Muscle of back (tissue), 3 donors: ENCODE measurements at regions not wholly inside any gene's neighbourhood (a gene's known extent, or its start where the extent isn't known, plus 50 kb on each side); places are given as distances from the start of the nearest gene placed in this dataset.

Experiments used
- DNase-seq, 3 donors: peaks; one replicate each; pipeline versions ENCODE4 v3.0.0 to v3.0.0-alpha.2; 2013

- DNase-seq: no peak
Observed at GRCh38 chr3:161555320-161555719, 58.7 kb downstream of the OTOL1 start.

GRCh38 chr3:161556533-161556932 is 59.9 kb downstream of the OTOL1 start:
- DNase-seq: no peak

GRCh38 chr3:161556941-161557340 is 60.3 kb downstream of the OTOL1 start:
- DNase-seq: no peak

- DNase-seq: no peak
Observed at GRCh38 chr3:161557445-161558150, 61.0 kb downstream of the OTOL1 start.

- peak in 1 of 3 donors; percentile 17 for DNase-seq
Observed at GRCh38 chr3:161558236-161558635, 61.6 kb downstream of the OTOL1 start.

GRCh38 chr3:161559177-161559998 is 62.8 kb downstream of the OTOL1 start:
- DNase-seq: peak in 1 of 3 donors; percentile 65

- peak in 2 of 3 donors; percentile 73 to 88 for DNase-seq
Observed at GRCh38 chr3:161560008-161560637, 63.5 kb downstream of the OTOL1 start.

GRCh38 chr3:161567577-161568361 is 71.2 kb downstream of the OTOL1 start:
- peak; percentile 64 to 85 (median 73) for DNase-seq

GRCh38 chr3:161568671-161569070 is 72.1 kb downstream of the OTOL1 start:
- DNase-seq: peak in 1 of 3 donors; percentile 66

- DNase-seq: peak in 1 of 3 donors; percentile 53
Observed at GRCh38 chr3:161571951-161572350, 75.3 kb downstream of the OTOL1 start.

- peak in 1 of 3 donors; percentile 52 for DNase-seq
Observed at GRCh38 chr3:161573136-161573535, 76.5 kb downstream of the OTOL1 start.

- no peak for DNase-seq
Observed at GRCh38 chr3:161575901-161576300, 79.3 kb downstream of the OTOL1 start.

GRCh38 chr3:161576311-161576710 is 79.7 kb downstream of the OTOL1 start:
- DNase-seq: peak in 2 of 3 donors; percentile 35 to 73

GRCh38 chr3:161576714-161577510 is 80.3 kb downstream of the OTOL1 start:
- DNase-seq: no peak

- DNase-seq: peak in 1 of 3 donors; percentile 12
Observed at GRCh38 chr3:161577662-161578061, 81.1 kb downstream of the OTOL1 start.

- DNase-seq: no peak
Observed at GRCh38 chr3:161579395-161580126, 83.0 kb downstream of the OTOL1 start.

- no peak for DNase-seq
Observed at GRCh38 chr3:161585922-161586321, 89.3 kb downstream of the OTOL1 start.

GRCh38 chr3:161586556-161587235 is 90.1 kb downstream of the OTOL1 start:
- DNase-seq: no peak

- DNase-seq: no peak
Observed at GRCh38 chr3:161598639-161599038, 102.0 kb downstream of the OTOL1 start.

GRCh38 chr3:161599697-161600096 is 103.1 kb downstream of the OTOL1 start:
- no peak for DNase-seq
